Mammary epithelial cell (primary cell): ENCODE measurements at regions not wholly inside any gene's neighbourhood (a gene's known extent, or its start where the extent isn't known, plus 50 kb on each side); places are given as distances from the start of the nearest gene placed in this dataset.

Source experiments
- EZH2 ChIP-seq: IDR thresholded peaks from 2 replicates; pipeline ENCODE4 v1.6.1; 2012; ENCODE audit warnings: low read length, inconsistent platforms, borderline replicate concordance
- TF ChIP-seq, protein P1 (sequence below), 2 donors: IDR thresholded peaks in 1 of 2; conservative IDR thresholded peaks in 1 of 2; 2 replicates each; pipeline ENCODE4 v1.5.1; 2011 to 2012; ENCODE audit warnings: inconsistent platforms in 2 of 2, low read length in 2 of 2, mild to moderate bottlenecking in 2 of 2, control low read depth in 1 of 2, low read depth in 1 of 2; ENCODE audit not compliant: insufficient read depth in 1 of 2; ENCODE audit errors: extremely low read depth in 1 of 2

DNA sequence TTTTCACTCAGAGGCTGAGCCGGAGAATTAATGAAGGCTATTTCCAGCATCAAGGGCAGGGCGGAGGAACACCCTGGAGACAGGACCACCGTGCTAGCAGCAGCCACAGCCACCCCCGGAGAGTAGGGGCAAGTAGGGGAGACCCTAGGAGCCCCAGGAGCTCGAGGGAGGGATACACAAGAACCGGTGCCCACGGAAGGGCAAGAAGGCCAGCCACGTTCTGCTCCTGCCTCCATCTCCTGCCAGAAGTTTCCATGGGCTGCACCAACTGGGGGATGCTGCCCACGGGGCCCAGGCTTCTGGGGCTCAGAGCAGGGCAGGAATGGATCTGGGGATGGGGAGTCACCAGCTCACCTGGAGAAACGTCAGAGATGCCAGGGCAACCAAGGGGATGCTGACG lies 626.8 kb downstream of the TBC1D22A start:
- TF ChIP-seq, protein P1, sequence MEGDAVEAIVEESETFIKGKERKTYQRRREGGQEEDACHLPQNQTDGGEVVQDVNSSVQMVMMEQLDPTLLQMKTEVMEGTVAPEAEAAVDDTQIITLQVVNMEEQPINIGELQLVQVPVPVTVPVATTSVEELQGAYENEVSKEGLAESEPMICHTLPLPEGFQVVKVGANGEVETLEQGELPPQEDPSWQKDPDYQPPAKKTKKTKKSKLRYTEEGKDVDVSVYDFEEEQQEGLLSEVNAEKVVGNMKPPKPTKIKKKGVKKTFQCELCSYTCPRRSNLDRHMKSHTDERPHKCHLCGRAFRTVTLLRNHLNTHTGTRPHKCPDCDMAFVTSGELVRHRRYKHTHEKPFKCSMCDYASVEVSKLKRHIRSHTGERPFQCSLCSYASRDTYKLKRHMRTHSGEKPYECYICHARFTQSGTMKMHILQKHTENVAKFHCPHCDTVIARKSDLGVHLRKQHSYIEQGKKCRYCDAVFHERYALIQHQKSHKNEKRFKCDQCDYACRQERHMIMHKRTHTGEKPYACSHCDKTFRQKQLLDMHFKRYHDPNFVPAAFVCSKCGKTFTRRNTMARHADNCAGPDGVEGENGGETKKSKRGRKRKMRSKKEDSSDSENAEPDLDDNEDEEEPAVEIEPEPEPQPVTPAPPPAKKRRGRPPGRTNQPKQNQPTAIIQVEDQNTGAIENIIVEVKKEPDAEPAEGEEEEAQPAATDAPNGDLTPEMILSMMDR (conservative IDR thresholded peaks at IDR 0.05 in 1 of 2, IDR thresholded peaks at IDR 0.05 in 1 of 2; ENCODE audit: extremely low read depth in 1 of 2, insufficient read depth in 1 of 2, low read depth in 1 of 2, low read length in 2 of 2) = no peak
- no peak for TF ChIP-seq EZH2
